Liver (tissue), 8 donors: ENCODE measurements at regions not wholly inside any gene's neighbourhood (a gene's known extent, or its start where the extent isn't known, plus 50 kb on each side); places are given as distances from the start of the nearest gene placed in this dataset.

Experiments
- DNase-seq: peaks from one replicate; pipeline ENCODE4 v3.0.0-alpha.2; 2017; ENCODE audit warnings: low spot score
- H3K27ac ChIP-seq, 2 donors: one replicate each; pipeline ENCODE4 v1.7.0; 2013; ENCODE audit warnings: inconsistent platforms in 2 of 2, low read length in 2 of 2, control low read depth in 1 of 2, low read depth in 1 of 2, mild to moderate bottlenecking in 1 of 2
- H3K27me3 ChIP-seq, 4 donors: one replicate each; pipeline versions ENCODE4 v1.6.1 to v1.7.0; 2013; ENCODE audit warnings: low read length in 3 of 4, inconsistent platforms in 1 of 4, mild to moderate bottlenecking in 1 of 4, moderate library complexity in 1 of 4; ENCODE audit not compliant: control insufficient read depth in 4 of 4, insufficient read depth in 4 of 4
- H3K36me3 ChIP-seq, 4 donors: one replicate each; pipeline versions ENCODE4 v1.6.1 to v1.7.0; 2013; ENCODE audit warnings: low read length in 3 of 4, mild to moderate bottlenecking in 3 of 4, low read depth in 1 of 4, moderate library complexity in 1 of 4; ENCODE audit not compliant: control insufficient read depth in 4 of 4, insufficient read depth in 3 of 4
- H3K4me1 ChIP-seq, 4 donors: one replicate each; pipeline versions ENCODE4 v1.6.1 to v1.7.0; 2013; ENCODE audit warnings: low read length in 3 of 4, mild to moderate bottlenecking in 3 of 4, moderate library complexity in 1 of 4; ENCODE audit not compliant: control insufficient read depth in 4 of 4, insufficient read depth in 4 of 4
- H3K4me3 ChIP-seq, 3 donors: one replicate each; pipeline versions ENCODE4 v1.6.1 to v1.7.0; 2013; ENCODE audit warnings: low read length in 3 of 3, control low read depth in 1 of 3, low read depth in 1 of 3, mild to moderate bottlenecking in 1 of 3
- H3K9ac ChIP-seq, 2 donors: one replicate each; pipeline ENCODE4 v1.7.0; 2013; ENCODE audit warnings: low read length in 2 of 2, mild to moderate bottlenecking in 2 of 2, moderate library complexity in 2 of 2, control low read depth in 1 of 2, low read depth in 1 of 2
- H3K9me3 ChIP-seq, 4 donors: one replicate each; pipeline versions ENCODE4 v1.6.1 to v1.7.0; 2013; ENCODE audit warnings: low read length in 3 of 4; ENCODE audit not compliant: control insufficient read depth in 4 of 4
- ATF3 ChIP-seq: IDR thresholded peaks from 2 replicates; pipeline ENCODE4 v1.6.1; 2016; ENCODE audit warnings: antibody characterized with exemption
- CTCF ChIP-seq: fragments of 150-350 bp; IDR thresholded peaks from 2 replicates; pipeline ENCODE4 v1.5.1; 2017; ENCODE audit warnings: improper control_type of control experiment, low read depth, low read length; ENCODE audit not compliant: missing input control
- EGR1 ChIP-seq, 2 donors: IDR thresholded peaks; 2 replicates each; pipeline ENCODE4 v1.6.1; 2016 to 2018; ENCODE audit warnings: antibody characterized with exemption in 2 of 2, low read depth in 2 of 2
- FOXA2 ChIP-seq: IDR thresholded peaks from 2 replicates; pipeline ENCODE4 v1.6.1; 2016; ENCODE audit warnings: antibody characterized with exemption
- HNF4A ChIP-seq, 2 donors: conservative IDR thresholded peaks; 2 replicates each; pipeline ENCODE4 v1.6.1; 2016; ENCODE audit warnings: antibody characterized with exemption in 2 of 2, mild to moderate bottlenecking in 2 of 2
- HNF4G ChIP-seq: IDR thresholded peaks from 2 replicates; pipeline ENCODE4 v1.6.1; 2016; ENCODE audit warnings: antibody characterized with exemption
- JUND ChIP-seq, 2 donors: IDR thresholded peaks; 2 replicates each; pipeline ENCODE4 v1.6.1; 2016; ENCODE audit warnings: antibody characterized with exemption in 2 of 2
- NR2F2 ChIP-seq: IDR thresholded peaks from 2 replicates; pipeline ENCODE4 v1.6.1; 2016; ENCODE audit warnings: antibody characterized with exemption
- RAD21 ChIP-seq, 2 donors: IDR thresholded peaks; 2 replicates each; pipeline ENCODE4 v1.6.1; 2016; ENCODE audit warnings: antibody characterized with exemption in 2 of 2, mild to moderate bottlenecking in 2 of 2
- REST ChIP-seq: IDR thresholded peaks from 2 replicates; pipeline ENCODE4 v1.6.1; 2016; ENCODE audit warnings: antibody characterized with exemption, mild to moderate bottlenecking
- RXRA ChIP-seq, 2 donors: IDR thresholded peaks; 2 replicates each; pipeline ENCODE4 v1.6.1; 2017 to 2018; ENCODE audit warnings: antibody characterized with exemption in 2 of 2, mild to moderate bottlenecking in 1 of 2
- SP1 ChIP-seq: IDR thresholded peaks from 2 replicates; pipeline ENCODE4 v1.6.1; 2018; ENCODE audit warnings: antibody characterized with exemption, mild to moderate bottlenecking
- YY1 ChIP-seq: IDR thresholded peaks from 2 replicates; pipeline ENCODE4 v1.6.1; 2016; ENCODE audit warnings: antibody characterized with exemption, mild to moderate bottlenecking
- ZBTB33 ChIP-seq: IDR thresholded peaks from 2 replicates; pipeline ENCODE4 v1.6.1; 2016; ENCODE audit warnings: antibody characterized with exemption
- WGBS: extraction: QIAGEN DNeasy Blood & Tissue Kit; methylation state at CpG from one replicate; pipeline ENCODE4 v1.1.7; 2013; 5-methylcytosine and 5-hydroxymethylcytosine counted together
- donor health status: healthy.
- donor health status: healthy.
- donor health status: healthy.
- donor health status: healthy.
- donor health status: healthy.

GRCh38 chr13:40217675-40218074, 448.8 kb downstream of the FOXO1 start:
- H3K4me3 ChIP-seq = no peak overlapping the region
- no peaks in the 10 kb centered on the region for H3K27me3 ChIP-seq
- DNase-seq = no peak
- TF ChIP-seq CTCF = no peak
- no peaks in the 10 kb centered on the region for H3K36me3 ChIP-seq
- no peaks in the 10 kb centered on the region for H3K9me3 ChIP-seq
- no peak overlapping the region for H3K27ac ChIP-seq
- H3K4me1 ChIP-seq = peaks cover 0 to 8% (median 5%) of the 10 kb centered on the region in 4 donors
- no peak overlapping the region for H3K9ac ChIP-seq
- WGBS = 72% methylated on average over 4 of the region's 4 CpGs

GRCh38 chr13:40220299-40220935, 446.0 kb downstream of the FOXO1 start:
- no peak for TF ChIP-seq EGR1 (IDR thresholded peaks at IDR 0.05; ENCODE audit: low read depth in 2 of 2)
- no peak for TF ChIP-seq ZBTB33
- no peak for TF ChIP-seq CTCF
- TF ChIP-seq REST = no peak
- no peak for TF ChIP-seq SP1
- no peak for TF ChIP-seq NR2F2
- no peak for TF ChIP-seq RXRA (IDR thresholded peaks at IDR 0.05)
- no peak for TF ChIP-seq HNF4A (conservative IDR thresholded peaks at IDR 0.05)
- no peak for TF ChIP-seq FOXA2
- TF ChIP-seq JUND (IDR thresholded peaks at IDR 0.05) = no peak
- no peak for TF ChIP-seq HNF4G
- no peak for TF ChIP-seq ATF3
- TF ChIP-seq YY1 = no peak
- TF ChIP-seq RAD21 (IDR thresholded peaks at IDR 0.05) = no peak
- Histone ChIP-seq H3K4me3 (no peak overlapping the region), H3K9me3 (no peaks in the 10 kb centered on the region), H3K36me3 (no peaks in the 10 kb centered on the region), H3K9ac (no peak overlapping the region), H3K27ac (no peak overlapping the region), H3K27me3 (no peaks in the 10 kb centered on the region), H3K4me1 (peaks cover 0 to 8% (median 5%) of the 10 kb centered on the region in 4 donors)
- DNase-seq = no peak
- WGBS = 93% methylated on average over 12 of the region's 12 CpGs
